GM21576 (cell line): ENCODE measurements at regions not wholly inside any gene's neighbourhood (a gene's known extent, or its start where the extent isn't known, plus 50 kb on each side); places are given as distances from the start of the nearest gene placed in this dataset.

ENCODE experiments used
- ATAC-seq: cut with Tn5 transposase; IDR thresholded peaks from one replicate; pipeline ENCODE4 v1.9.1; 2021; ENCODE audit warnings: mild to moderate bottlenecking, moderate library complexity; ENCODE audit not compliant: unreplicated experiment

GRCh38 chr16:13291591-13292333 lies 390.4 kb downstream of the SHISA9 start:
- ATAC-seq: no peak

GRCh38 chr16:13296206-13296605 lies 394.8 kb downstream of the SHISA9 start:
- ATAC-seq: no peak

DNA sequence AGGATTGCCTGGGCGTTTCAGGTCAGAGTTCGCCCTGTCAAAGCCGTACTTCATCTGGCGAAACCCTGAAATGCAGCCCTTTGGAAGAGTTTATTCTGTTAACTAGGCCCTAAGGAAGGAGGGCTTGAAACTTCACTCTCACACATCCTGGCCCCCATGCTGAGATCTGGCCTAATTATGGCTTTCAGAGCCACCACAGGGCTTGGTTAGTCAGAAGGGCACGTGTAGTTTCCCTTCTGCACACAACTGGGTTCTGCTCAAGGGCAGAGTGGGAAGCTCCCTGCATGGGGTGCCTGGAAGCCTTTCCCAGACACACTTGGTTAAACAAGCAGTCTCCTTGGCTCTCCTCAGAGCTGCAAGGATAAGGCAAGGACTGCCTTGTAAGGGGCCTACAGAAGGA lies 397.3 kb downstream of the SHISA9 start:
- no peak for ATAC-seq

GRCh38 chr16:13300066-13300840 lies 398.9 kb downstream of the SHISA9 start:
- no peak for ATAC-seq

DNA sequence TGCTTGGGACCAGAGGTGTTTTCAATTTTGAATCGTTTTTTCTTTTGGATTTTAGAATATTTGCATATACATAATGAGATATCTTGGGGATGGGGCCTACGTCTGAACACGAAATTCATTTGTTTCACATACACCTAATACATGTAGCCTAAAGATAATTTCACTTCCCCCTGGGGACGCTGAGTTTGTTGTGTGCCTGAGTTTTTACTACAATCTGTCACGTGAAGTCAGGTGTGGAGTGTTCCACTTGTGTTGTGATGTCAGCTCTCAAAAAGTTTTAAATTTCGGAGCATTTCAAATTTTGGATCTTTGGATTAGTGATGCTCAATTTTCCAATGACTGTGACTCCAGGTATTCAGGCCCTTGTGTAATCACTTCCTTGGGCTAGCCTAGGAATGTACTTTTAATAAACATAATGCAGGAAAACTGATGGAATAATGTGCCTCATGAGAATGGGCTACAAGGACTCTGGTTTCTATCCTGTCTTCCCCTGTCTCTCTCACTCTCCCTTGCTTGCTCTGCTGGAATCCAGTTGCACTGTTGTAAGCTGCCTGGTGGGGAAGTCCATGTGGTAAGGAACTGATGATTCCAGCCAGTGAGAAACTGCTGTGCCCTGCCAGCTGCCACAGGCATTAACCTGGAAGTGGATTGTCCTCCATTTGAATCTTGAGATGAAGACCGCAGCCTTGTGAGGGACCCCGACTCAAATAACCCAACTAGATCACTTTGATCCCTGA lies 403.8 kb downstream of the SHISA9 start:
- ATAC-seq: no peak

DNA sequence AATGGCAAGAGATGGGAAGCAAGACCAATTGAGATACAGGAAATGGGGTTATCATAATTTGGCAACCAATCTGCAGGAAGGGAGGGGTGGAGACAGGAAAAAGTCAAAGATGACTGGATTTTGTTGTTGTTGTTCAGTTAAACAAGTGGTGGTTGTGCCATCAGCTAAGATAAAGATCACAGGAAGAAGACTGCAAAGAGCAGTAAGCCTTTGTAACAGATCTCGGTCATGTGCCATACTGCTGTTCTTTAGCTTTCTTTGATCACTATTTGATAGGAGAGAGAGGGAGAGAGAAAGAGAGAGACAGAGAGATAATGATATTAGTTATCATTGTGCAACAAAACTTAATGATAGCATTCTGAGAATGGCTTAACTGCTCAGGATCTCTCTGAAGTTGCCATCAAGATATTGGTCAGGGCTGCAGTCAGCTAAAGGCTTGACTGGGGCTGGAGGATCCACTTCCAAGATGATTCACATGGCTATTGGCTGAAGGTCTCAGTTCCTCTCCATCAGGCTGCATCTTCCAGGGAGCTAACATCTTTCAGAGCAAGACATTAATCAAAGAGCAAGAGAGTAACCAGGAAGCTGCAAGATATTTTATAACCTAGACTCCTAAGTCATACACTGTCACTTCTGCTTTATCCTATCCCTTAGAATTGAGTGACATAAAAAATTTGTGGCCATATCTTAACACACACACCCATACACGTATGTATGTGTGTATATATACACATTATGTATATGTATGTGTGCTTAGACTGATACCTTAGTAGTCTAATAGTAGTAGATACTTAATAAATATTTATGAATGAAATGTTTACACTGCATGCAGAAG lies 405.0 kb downstream of the SHISA9 start:
- no peak for ATAC-seq

DNA sequence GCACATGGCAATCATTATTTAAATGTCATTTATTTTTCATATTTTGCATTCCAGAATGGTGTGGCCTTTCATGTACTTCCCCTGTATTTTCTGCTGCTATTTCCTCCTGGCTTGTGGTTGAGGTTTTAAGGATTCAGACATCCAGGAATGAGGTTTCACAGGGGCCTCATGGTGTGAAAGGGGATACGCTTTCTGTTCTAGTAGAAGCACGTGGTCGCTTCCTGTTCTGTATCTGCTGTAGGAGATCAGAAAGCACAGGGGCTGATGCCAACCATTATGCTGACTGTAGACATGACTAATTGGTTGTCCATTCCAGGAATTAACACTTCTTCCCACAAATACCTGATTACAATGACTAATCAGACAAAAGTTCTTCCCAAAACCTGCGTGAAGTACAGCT lies 405.9 kb downstream of the SHISA9 start:
- no peak for ATAC-seq

GRCh38 chr16:13307851-13308250 lies 406.5 kb downstream of the SHISA9 start:
- no peak for ATAC-seq

DNA sequence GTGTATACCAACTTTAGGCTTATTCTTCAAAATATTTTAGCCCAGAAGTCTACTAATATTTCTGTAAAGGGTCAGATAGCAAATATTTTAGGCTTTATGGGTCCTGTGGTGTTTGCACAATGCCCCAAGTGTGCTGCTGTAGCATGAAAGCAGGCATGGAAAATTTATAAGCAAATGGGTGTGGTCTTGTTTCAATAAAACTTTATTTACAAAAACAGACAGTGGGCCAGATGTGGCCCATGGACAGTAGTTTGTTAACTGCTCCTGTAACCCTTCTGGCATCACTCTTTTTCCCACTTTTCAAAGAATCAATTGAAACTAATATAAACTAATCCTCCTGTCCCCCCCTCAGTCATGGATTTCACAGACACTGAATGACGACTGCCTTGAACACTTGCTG lies 410.7 kb downstream of the SHISA9 start:
- ATAC-seq: no peak

- ATAC-seq: no peak
These were observed 412.0 kb downstream of the SHISA9 start for GRCh38 chr16:13313351-13313750.

DNA sequence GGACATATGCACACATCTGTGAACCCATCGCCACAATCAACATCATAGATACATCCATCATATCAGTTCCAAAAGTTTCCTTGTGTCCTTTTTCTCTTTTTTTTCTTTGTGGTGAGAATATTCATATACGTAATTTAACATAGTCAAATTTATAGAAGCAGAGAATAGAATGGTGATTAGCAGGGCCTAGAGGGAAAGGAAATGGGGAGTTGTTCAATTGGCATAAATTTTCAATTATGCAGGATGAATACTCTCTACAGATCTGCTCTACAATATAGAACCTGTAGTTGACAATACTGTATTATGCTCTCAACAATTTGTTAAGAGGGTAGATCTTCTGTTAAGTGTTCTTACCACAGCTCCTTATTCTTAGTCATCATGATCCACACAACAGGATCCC lies 413.2 kb downstream of the SHISA9 start:
- no peak for ATAC-seq

GRCh38 chr16:13315642-13316427 lies 414.4 kb downstream of the SHISA9 start:
- no peak for ATAC-seq

DNA sequence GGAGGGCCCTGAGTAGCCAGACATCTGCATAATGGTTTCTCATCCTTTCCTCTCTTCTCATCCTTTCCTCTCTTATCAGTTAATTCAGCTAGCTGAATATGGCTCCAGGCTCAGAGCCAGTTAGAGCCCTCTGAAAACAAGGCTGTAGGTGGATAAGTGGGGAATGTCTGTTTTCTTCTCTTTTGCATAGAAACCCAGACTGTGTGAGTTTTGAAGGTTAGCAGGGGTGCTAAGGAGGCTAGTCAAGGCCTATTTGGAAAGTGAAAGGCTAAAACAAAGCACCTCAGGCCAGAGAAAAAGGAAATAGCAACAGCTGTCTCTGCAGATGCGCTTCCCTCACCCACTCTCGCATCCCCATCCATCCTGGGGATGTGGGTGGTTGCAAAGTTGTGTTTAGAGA lies 420.9 kb downstream of the SHISA9 start:
- no peak for ATAC-seq

GRCh38 chr16:13324851-13325250 lies 423.5 kb downstream of the SHISA9 start:
- no peak for ATAC-seq

GRCh38 chr16:13325396-13325795 lies 424.0 kb downstream of the SHISA9 start:
- no peak for ATAC-seq

DNA sequence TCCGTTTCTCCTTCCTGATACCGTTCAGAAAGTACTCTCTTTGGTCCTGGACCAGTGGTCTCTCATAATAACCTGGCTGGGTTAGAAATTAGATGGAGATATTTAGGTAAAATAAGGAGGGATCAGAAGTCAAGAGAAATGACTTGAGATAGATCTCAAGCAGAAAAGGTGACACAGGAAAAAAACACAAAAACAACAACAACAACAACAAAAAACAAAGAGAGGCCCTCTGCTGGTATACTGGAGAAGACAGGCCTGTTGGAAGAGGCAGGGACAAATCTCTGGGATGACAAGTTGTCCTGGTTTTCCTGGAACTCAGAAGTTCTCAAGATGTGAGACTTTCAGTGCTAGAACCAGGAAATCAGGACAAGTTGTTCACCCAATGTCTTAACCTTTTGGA lies 430.5 kb downstream of the SHISA9 start:
- ATAC-seq: no peak

DNA sequence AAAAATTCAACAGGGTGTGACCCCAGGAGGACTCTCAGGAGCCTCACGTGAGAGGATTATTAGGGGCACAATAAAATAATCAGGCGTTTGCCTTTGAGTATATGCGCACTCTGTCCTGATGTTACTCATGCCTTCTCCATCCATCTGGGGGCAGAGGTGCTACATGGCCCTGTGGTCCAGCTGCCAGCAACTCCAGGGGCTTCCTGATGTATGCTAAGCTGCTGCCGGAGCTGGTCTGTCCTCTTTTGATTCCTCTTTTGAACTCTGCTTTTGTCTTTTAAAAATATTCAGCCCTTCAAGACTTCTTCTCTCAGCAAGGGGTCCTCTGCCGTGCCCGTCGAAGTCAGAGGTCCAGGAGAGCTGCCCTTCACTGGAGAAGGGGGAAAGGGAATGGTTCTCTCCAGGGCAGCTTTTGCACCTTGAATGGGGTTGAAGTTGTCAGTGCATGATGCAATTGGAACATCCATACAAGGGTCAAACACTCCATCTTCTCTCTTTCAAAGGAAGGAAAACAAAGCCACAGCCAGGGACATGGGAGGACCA lies 431.4 kb downstream of the SHISA9 start:
- no peak for ATAC-seq

- ATAC-seq: no peak
These were observed 431.9 kb downstream of the SHISA9 start for GRCh38 chr16:13333336-13333735.

DNA sequence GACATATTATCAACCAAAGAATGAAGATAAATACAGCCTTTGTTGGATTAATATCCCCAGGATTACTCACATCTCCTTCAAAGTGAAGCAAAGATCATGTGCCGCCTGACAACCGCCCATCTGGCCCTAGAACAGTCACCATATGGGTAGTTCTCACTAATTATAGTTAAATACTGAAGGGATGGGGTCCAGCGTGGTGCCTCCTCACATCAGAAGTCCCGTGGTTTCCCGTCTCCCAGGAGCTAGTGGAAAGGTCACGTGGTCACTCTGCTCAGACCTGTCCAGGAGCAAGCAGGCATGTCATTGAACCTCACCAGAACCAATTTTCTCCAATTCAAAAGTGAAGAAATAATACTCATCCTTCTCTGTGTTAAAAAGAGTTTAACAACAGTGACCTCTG lies 434.5 kb downstream of the SHISA9 start:
- no peak for ATAC-seq

- no peak for ATAC-seq
These were observed 434.9 kb downstream of the SHISA9 start for GRCh38 chr16:13336335-13336734.
